ENCODE measurements at regions not wholly inside any gene's neighbourhood (a gene's known extent, or its start where the extent isn't known, plus 50 kb on each side); places are given as distances from the start of the nearest gene placed in this dataset.

DNA sequence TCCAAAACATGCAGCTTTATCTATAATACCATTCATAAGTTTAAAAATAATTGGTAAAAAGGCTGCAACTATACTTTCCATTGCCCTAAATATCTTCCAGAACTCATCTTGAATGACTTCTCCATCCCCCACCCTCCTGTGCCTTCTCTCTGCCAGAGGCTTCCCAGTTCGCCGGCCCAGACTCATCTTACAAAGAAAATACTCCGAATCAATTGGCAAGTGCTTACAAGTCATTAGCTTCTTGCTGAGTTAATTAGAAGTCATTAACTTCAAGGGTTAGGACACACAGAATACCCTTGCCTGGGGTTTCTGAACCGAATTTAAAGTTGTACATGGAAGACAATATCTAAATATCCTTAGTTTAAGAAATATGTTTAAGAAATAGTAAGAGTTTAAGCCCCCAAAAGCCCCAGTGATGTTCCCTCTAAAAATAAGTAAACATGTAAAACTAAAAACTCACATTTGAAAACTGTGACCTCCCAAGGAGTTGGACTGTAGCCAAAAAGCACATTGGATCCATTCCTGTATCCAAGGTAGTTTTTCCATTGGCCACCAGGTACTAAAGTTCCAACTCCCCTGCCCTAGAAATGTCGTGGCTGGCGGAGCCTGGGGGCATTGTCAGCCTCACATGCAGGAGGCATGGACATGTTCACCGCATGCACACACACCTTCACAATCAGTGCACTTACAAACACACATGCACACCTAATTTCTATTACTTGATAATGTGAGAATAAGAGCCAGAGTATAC is 535.2 kb upstream of the FAT1 start:
- no peak for TF ChIP-seq POLR2A (IDR thresholded peaks at IDR 0.05; ENCODE audit: low read depth, low read length)
- no peak for TF ChIP-seq RAD21 (IDR thresholded peaks at IDR 0.05; ENCODE audit: low read length)
- TF ChIP-seq, protein P1, sequence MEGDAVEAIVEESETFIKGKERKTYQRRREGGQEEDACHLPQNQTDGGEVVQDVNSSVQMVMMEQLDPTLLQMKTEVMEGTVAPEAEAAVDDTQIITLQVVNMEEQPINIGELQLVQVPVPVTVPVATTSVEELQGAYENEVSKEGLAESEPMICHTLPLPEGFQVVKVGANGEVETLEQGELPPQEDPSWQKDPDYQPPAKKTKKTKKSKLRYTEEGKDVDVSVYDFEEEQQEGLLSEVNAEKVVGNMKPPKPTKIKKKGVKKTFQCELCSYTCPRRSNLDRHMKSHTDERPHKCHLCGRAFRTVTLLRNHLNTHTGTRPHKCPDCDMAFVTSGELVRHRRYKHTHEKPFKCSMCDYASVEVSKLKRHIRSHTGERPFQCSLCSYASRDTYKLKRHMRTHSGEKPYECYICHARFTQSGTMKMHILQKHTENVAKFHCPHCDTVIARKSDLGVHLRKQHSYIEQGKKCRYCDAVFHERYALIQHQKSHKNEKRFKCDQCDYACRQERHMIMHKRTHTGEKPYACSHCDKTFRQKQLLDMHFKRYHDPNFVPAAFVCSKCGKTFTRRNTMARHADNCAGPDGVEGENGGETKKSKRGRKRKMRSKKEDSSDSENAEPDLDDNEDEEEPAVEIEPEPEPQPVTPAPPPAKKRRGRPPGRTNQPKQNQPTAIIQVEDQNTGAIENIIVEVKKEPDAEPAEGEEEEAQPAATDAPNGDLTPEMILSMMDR (conservative IDR thresholded peaks at IDR 0.05; ENCODE audit: low read depth, low read length): no peak
- TF ChIP-seq BHLHE40 (IDR thresholded peaks at IDR 0.05; ENCODE audit: low read depth, low read length): no peak
- TF ChIP-seq MAFK (IDR thresholded peaks at IDR 0.05; ENCODE audit: low read depth, low read length): no peak
- no peak for TF ChIP-seq SMC3 (IDR thresholded peaks at IDR 0.05; ENCODE audit: low read depth, low read length)
- TF ChIP-seq, protein P2, sequence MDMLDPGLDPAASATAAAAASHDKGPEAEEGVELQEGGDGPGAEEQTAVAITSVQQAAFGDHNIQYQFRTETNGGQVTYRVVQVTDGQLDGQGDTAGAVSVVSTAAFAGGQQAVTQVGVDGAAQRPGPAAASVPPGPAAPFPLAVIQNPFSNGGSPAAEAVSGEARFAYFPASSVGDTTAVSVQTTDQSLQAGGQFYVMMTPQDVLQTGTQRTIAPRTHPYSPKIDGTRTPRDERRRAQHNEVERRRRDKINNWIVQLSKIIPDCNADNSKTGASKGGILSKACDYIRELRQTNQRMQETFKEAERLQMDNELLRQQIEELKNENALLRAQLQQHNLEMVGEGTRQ (IDR thresholded peaks at IDR 0.05; ENCODE audit: low read depth, low read length): no peak
- no peak for TF ChIP-seq FOS (IDR thresholded peaks at IDR 0.05; ENCODE audit: low read depth, low read length)
- no peak for TF ChIP-seq MXI1 (IDR thresholded peaks at IDR 0.05; ENCODE audit: borderline replicate concordance, low read depth, low read length)
- no peak for TF ChIP-seq CHD1 (IDR thresholded peaks at IDR 0.05; ENCODE audit: low read depth, low read length)
- TF ChIP-seq RCOR1 (IDR thresholded peaks at IDR 0.05; ENCODE audit: insufficient replicate concordance, low read length): no peak
- no peak for TF ChIP-seq CEBPB (IDR thresholded peaks at IDR 0.05; ENCODE audit: low read depth, low read length)
- TF ChIP-seq, protein P3, sequence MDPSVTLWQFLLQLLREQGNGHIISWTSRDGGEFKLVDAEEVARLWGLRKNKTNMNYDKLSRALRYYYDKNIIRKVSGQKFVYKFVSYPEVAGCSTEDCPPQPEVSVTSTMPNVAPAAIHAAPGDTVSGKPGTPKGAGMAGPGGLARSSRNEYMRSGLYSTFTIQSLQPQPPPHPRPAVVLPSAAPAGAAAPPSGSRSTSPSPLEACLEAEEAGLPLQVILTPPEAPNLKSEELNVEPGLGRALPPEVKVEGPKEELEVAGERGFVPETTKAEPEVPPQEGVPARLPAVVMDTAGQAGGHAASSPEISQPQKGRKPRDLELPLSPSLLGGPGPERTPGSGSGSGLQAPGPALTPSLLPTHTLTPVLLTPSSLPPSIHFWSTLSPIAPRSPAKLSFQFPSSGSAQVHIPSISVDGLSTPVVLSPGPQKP (IDR thresholded peaks at IDR 0.05; ENCODE audit: borderline replicate concordance, low read depth, low read length): no peak
- no peak for TF ChIP-seq MAZ (IDR thresholded peaks at IDR 0.05; ENCODE audit: borderline replicate concordance, low read depth, low read length)
